ENCODE measurements at regions not wholly inside any gene's neighbourhood (a gene's known extent, or its start where the extent isn't known, plus 50 kb on each side); places are given as distances from the start of the nearest gene placed in this dataset.

DNA sequence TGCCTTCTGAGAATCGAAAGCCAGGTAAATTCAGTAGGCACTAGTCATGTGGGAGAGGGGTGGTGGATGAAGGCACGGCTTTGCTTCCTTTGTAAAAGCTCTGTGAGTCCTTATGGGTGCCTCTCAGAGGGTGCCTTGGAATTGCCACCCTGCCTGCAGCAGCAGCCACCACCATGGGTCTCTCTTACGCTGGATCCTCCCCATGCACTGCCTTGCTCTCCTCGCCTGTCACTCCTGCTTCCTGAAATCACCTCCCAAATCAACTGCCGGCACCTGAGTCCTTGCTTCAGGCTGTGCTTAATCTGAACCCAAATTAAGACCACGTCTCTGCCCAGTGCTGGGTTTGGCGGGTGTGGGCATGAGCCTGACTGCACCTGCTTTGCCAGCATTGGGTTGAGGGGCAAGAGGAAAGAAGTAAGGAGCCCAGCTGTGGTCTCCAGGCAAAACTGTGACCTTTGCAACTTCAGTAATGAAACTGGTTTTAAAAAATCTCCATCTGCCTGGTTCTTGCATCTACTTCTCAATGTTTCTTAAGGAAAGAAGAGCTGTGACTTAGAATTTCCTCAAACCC lies 55.9 kb upstream of the CLMN start:
- TF ChIP-seq, protein P1, sequence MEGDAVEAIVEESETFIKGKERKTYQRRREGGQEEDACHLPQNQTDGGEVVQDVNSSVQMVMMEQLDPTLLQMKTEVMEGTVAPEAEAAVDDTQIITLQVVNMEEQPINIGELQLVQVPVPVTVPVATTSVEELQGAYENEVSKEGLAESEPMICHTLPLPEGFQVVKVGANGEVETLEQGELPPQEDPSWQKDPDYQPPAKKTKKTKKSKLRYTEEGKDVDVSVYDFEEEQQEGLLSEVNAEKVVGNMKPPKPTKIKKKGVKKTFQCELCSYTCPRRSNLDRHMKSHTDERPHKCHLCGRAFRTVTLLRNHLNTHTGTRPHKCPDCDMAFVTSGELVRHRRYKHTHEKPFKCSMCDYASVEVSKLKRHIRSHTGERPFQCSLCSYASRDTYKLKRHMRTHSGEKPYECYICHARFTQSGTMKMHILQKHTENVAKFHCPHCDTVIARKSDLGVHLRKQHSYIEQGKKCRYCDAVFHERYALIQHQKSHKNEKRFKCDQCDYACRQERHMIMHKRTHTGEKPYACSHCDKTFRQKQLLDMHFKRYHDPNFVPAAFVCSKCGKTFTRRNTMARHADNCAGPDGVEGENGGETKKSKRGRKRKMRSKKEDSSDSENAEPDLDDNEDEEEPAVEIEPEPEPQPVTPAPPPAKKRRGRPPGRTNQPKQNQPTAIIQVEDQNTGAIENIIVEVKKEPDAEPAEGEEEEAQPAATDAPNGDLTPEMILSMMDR (IDR thresholded peaks at IDR 0.05; ENCODE audit: low read depth, low read length, missing input control): no peak
- TF ChIP-seq SP1 (IDR thresholded peaks at IDR 0.05) (no peak), GABPA (IDR thresholded peaks at IDR 0.05 in 1 of 2, conservative IDR thresholded peaks at IDR 0.05 in 1 of 2) (no peak), TAF1 (conservative IDR thresholded peaks at IDR 0.05) (no peak), HNF4A (conservative IDR thresholded peaks at IDR 0.05) (no peak)
- TF ChIP-seq, protein P2, sequence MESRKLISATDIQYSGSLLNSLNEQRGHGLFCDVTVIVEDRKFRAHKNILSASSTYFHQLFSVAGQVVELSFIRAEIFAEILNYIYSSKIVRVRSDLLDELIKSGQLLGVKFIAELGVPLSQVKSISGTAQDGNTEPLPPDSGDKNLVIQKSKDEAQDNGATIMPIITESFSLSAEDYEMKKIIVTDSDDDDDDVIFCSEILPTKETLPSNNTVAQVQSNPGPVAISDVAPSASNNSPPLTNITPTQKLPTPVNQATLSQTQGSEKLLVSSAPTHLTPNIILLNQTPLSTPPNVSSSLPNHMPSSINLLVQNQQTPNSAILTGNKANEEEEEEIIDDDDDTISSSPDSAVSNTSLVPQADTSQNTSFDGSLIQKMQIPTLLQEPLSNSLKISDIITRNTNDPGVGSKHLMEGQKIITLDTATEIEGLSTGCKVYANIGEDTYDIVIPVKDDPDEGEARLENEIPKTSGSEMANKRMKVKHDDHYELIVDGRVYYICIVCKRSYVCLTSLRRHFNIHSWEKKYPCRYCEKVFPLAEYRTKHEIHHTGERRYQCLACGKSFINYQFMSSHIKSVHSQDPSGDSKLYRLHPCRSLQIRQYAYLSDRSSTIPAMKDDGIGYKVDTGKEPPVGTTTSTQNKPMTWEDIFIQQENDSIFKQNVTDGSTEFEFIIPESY (IDR thresholded peaks at IDR 0.05): no peak
- TF ChIP-seq, protein P3, sequence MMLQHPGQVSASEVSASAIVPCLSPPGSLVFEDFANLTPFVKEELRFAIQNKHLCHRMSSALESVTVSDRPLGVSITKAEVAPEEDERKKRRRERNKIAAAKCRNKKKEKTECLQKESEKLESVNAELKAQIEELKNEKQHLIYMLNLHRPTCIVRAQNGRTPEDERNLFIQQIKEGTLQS (IDR thresholded peaks at IDR 0.05): no peak
- TF ChIP-seq, protein P4, sequence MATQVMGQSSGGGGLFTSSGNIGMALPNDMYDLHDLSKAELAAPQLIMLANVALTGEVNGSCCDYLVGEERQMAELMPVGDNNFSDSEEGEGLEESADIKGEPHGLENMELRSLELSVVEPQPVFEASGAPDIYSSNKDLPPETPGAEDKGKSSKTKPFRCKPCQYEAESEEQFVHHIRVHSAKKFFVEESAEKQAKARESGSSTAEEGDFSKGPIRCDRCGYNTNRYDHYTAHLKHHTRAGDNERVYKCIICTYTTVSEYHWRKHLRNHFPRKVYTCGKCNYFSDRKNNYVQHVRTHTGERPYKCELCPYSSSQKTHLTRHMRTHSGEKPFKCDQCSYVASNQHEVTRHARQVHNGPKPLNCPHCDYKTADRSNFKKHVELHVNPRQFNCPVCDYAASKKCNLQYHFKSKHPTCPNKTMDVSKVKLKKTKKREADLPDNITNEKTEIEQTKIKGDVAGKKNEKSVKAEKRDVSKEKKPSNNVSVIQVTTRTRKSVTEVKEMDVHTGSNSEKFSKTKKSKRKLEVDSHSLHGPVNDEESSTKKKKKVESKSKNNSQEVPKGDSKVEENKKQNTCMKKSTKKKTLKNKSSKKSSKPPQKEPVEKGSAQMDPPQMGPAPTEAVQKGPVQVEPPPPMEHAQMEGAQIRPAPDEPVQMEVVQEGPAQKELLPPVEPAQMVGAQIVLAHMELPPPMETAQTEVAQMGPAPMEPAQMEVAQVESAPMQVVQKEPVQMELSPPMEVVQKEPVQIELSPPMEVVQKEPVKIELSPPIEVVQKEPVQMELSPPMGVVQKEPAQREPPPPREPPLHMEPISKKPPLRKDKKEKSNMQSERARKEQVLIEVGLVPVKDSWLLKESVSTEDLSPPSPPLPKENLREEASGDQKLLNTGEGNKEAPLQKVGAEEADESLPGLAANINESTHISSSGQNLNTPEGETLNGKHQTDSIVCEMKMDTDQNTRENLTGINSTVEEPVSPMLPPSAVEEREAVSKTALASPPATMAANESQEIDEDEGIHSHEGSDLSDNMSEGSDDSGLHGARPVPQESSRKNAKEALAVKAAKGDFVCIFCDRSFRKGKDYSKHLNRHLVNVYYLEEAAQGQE (IDR thresholded peaks at IDR 0.05): no peak

Measured in liver (tissue), 3 donors.